GM19239 (cell line): ENCODE measurements at regions not wholly inside any gene's neighbourhood (a gene's known extent, or its start where the extent isn't known, plus 50 kb on each side); places are given as distances from the start of the nearest gene placed in this dataset.

Experiments
- DNase-seq: peaks from one replicate; pipeline ENCODE4 v3.0.0; 2011; ENCODE audit warnings: low spot score; ENCODE audit not compliant: insufficient read length
- FAIRE-seq: peaks from 2 replicates; lab custom pipeline; 2011; peaks lifted over from hg19 to GRCh38; lab: Jason Lieb, UNC

GRCh38 chr18:29664278-29665036 is 1378.1 kb downstream of the DSC3 start:
- FAIRE-seq (no peak), DNase-seq (no peak)

- DNase-seq (no peak), FAIRE-seq (no peak)
These were observed 1380.6 kb downstream of the DSC3 start for GRCh38 chr18:29661924-29662323.

GRCh38 chr18:29660777-29661176 is 1381.8 kb downstream of the DSC3 start:
- FAIRE-seq (no peak), DNase-seq (no peak)

GRCh38 chr18:29653671-29654215 is 1388.8 kb downstream of the DSC3 start:
- no peak for DNase-seq
- no peak for FAIRE-seq

- no peak for FAIRE-seq
- no peak for DNase-seq
These were observed 1389.7 kb downstream of the DSC3 start for GRCh38 chr18:29652797-29653196.

GRCh38 chr18:29651122-29651680 is 1391.3 kb downstream of the DSC3 start:
- FAIRE-seq (no peak), DNase-seq (no peak)

DNA sequence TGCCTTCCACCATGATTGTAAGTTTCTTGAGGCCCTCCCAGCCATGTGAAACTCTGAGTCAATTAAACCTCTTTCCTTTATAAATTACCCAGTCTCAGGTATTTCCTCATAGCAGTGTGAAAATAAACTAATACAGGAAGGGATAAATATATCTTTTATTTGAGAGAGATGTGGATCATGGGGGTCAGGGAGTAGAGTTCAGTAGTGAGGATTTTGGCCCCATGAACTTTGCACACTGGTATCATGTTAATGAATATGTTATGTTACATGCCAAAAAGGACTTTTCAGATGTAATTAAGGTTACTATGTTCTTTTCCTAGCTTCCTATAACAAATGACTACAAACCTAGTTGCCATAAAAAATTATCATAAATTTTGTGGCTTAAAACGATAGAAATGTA is 1393.7 kb downstream of the DSC3 start:
- no peak for FAIRE-seq
- no peak for DNase-seq

GRCh38 chr18:29647700-29648099 is 1394.8 kb downstream of the DSC3 start:
- FAIRE-seq (no peak), DNase-seq (no peak)

GRCh38 chr18:29644276-29644675 is 1398.3 kb downstream of the DSC3 start:
- FAIRE-seq (no peak), DNase-seq (no peak)

DNA sequence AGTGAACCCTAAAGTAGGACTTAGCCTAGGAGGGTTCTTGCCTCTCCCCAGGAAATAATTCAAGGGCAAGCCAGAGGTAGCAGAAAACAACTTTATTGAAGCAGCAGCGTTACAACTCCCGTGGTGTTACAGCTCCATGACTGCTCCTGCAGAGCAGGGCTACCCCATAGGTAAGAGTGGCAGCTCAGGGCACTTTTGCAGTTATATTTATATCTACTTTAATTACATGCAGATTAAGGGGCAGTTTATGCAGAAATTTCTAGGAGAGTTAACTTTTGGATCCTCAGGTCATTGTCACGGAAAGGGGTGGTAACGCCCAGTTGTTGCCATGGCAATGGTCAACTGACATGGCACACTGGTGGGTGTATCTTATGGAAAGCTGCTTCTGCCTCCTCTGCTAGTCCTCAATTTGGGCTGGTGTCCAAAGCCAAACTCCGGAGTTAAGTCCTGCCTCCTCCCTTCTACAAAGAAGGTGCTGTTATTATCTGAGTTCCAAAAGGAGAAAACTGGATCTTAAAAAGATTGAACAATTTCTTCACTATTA is 1413.0 kb downstream of the DSC3 start:
- FAIRE-seq, result no peak
- no peak for DNase-seq

DNA sequence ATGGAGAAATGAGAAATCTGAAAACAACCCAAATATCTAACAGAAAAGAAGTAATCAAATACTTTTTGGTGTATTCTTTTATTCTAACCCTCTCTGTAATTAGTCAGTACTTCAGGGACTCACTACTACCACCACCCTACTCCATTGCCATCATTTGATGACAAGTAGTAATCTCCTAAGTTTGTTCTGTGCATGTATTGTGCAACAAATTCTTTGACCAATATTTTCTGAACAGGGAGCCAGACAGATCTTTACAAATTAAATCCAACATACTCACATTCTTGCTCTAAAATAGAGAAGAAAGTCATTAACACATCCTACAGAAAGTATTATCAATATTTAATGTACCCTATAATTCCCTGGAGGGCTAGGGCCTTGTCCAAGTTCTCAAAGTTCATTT is 1416.4 kb downstream of the DSC3 start:
- no peak for FAIRE-seq
- no peak for DNase-seq

- FAIRE-seq, result no peak
- DNase-seq, result no peak
These were observed 1425.7 kb downstream of the DSC3 start for GRCh38 chr18:29616867-29617266.

- FAIRE-seq, result no peak
- DNase-seq, result no peak
These were observed 1432.1 kb upstream of the CDH2 start for GRCh38 chr18:29608982-29609381.

GRCh38 chr18:29605365-29605764 is 1428.4 kb upstream of the CDH2 start:
- no peak for DNase-seq
- FAIRE-seq, result no peak

- FAIRE-seq (no peak), DNase-seq (no peak)
These were observed 1420.0 kb upstream of the CDH2 start for GRCh38 chr18:29596959-29597358.

DNA sequence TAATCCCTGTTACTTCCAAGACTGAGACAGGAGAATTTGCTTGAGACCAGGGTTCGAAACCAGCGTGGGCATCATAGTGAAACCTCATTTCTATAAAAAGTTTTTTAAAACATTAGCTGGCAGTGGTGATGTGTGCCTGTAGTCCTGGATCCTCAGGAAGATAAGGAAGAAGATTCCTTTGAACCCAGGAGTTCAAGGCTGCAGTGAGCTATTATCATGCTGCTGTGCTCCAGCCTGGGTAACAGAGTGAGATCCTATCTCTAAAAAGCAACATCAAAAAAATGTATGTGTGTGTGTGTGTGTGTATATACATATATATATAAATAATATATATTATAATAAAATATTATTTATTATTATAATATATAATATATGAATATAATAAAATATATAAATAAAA is 1417.6 kb upstream of the CDH2 start:
- no peak for FAIRE-seq
- DNase-seq, result no peak

DNA sequence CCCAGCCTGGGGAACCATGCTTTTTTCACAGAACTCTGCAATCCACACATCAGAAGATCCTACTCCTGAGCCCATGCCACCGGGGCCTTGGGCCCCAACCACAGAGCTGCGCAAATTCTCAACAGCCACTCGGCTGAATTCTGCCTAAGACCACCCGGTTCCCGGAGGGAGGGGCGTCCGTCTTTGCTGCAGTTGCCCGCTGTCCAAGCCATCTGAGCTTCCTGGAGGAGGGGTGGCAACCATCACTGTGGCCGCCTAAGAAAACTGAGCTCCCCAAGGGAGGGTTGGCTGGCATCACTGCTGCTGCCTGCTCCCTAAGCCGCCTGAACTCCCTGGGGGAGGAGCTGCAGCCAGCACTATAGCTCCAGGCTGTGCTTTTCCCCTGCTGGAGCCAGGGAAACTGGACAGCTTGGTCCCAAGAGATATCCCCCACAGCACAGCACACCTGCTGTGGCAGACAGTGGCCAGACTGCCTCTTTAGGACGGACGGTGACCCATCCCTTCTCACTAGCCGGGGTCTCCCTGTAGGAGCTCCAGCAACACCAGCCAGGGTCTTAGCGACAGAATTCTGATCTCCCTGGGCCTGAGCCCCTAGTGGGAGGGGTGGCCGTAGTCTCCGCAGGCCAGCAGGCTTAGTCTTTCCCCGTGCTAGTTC is 1411.6 kb upstream of the CDH2 start:
- FAIRE-seq (no peak), DNase-seq (no peak)

DNA sequence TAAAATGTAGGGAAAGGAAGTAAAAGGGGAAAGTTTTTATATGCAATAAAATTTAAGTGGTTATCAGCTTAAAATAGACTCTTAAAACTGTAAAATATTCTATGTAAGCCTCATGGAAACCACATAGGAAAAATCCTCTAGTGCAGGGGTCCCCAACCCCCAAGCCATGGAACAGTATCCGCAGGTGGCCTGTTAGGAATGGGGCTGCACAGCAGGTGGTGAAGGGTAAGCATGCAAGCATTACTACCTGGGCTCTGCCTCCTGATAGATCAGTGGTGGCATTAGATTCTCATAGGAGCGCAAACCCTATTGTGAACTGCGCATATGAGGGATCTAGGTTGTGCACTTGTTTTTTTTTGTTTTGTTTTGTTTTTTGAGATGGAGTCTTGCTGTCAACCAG is 1409.3 kb upstream of the CDH2 start:
- DNase-seq (no peak), FAIRE-seq (no peak)

DNA sequence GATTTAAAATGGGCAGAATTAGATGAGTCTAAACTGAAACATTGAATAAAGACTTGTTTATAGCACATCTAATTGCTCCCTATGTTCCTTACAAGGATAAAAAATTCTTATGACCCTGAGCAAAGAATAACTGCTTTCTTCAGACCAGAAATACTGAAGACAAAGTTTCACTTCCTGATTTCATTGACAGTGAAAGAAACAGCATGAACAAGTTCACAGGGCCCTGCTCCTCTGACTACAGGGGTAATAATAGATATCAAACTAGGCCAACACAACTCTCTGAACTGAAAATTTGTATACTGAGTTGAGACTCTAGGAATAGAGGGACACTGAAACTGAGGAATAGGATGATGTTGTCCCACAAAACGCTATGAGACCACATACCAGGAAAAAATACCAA is 1383.3 kb upstream of the CDH2 start:
- no peak for FAIRE-seq
- no peak for DNase-seq

DNA sequence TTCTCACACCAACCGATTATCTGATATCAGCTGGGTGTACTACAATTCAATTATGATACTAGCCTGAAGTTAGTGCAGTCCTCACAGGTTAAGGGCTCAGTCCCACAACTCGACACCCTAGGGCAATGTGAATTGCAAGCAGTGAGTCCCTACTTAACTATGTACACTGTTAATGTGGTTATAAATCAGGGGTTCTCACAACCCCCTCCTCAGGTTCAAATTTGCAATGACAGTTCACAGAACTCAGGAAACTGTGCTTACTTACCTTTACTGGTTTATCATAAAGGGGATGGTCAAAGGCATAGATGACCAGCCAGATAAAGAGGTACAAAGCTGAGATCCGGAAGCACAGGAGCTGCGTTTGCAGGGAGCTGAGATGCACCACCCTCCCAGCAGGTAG is 1379.1 kb upstream of the CDH2 start:
- DNase-seq (no peak), FAIRE-seq (no peak)

DNA sequence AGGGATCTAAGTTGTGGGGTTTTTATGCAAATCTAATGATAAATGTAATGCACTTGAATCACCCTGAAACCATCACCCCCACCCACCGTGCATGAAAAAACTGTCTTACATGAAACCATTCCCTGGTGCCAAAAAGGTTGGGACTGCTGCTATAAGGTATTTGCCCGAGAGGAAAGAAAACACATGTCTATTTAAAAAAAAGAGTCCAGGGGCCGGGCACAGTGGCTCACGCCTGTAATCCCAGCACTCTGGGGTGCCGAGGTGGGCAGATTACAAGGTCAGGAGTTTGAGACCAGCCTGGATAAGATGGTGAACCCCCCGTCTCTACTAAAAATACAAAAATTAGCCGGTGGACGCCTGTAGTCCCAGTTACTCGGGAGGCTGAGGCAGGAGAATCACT is 1372.8 kb upstream of the CDH2 start:
- DNase-seq, result no peak
- FAIRE-seq, result no peak
